IMR-90 (cell line): ENCODE measurements at regions not wholly inside any gene's neighbourhood (a gene's known extent, or its start where the extent isn't known, plus 50 kb on each side); places are given as distances from the start of the nearest gene placed in this dataset.

ENCODE experiments used
- ATAC-seq: fragments of 200-7000 bp; cut with Tn5 transposase; 2 replicates; pipeline ENCODE4 v1.9.1; 2020; ENCODE audit warnings: low read depth, mild to moderate bottlenecking, moderate library complexity
- BruUV-seq: library from RNA; stranded (reverse); fragments of 400-500 nt; replicated peaks from 2 replicates; lab custom pipeline; 2021; lab: Mats Ljungman, UMichigan
- CTCF ChIA-PET: fragments of 300-600 bp; formaldehyde crosslinking; extraction: SDS; loops from one replicate; lab custom pipeline; 2021; ENCODE audit warnings: antibody characterized with exemption; lab: Yijun Ruan, JAX
- POLR2A ChIA-PET: fragments of 300-600 bp; sonication (Branson Sonifier 250); formaldehyde crosslinking; loops from one replicate; lab custom pipeline; 2022; ENCODE audit warnings: antibody characterized with exemption; ENCODE audit not compliant: unreplicated experiment; lab: Charles Lee
- DNase-seq: peaks from one replicate; pipeline ENCODE4 v3.0.0; 2013
- H2AFZ ChIP-seq: replicated peaks from 2 replicates; pipeline ENCODE3; 2013; ENCODE audit warnings: low read length, mild to moderate bottlenecking; ENCODE audit not compliant: poor library complexity
- H2AK5ac ChIP-seq: 2 replicates; pipeline ENCODE4 v1.6.1; 2013; ENCODE audit warnings: low read depth, low read length, inconsistent platforms
- H2AK9ac ChIP-seq: replicated peaks from 2 replicates; pipeline ENCODE3; 2013; ENCODE audit warnings: mild to moderate bottlenecking, low read depth, low read length, moderate library complexity; ENCODE audit not compliant: poor library complexity
- H2BK120ac ChIP-seq: 2 replicates; pipeline ENCODE4 v1.6.1; 2013; ENCODE audit warnings: low read depth, low read length, inconsistent platforms
- H2BK15ac ChIP-seq: 3 replicates; pipeline ENCODE4 v1.6.1; 2013; ENCODE audit warnings: low read depth, low read length, inconsistent platforms
- H2BK20ac ChIP-seq: 2 replicates; pipeline ENCODE4 v1.6.1; 2013; ENCODE audit warnings: low read depth, mild to moderate bottlenecking, inconsistent platforms, low read length, moderate library complexity
- H2BK5ac ChIP-seq: 2 replicates; pipeline ENCODE4 v1.6.1; 2013; ENCODE audit warnings: mild to moderate bottlenecking, low read depth, low read length, inconsistent platforms; ENCODE audit not compliant: poor library complexity, severe bottlenecking
- H3K14ac ChIP-seq: replicated peaks from 2 replicates; pipeline ENCODE4 v1.6.1; 2013; ENCODE audit warnings: low read depth, low read length, inconsistent platforms
- H3K18ac ChIP-seq: 2 replicates; pipeline ENCODE4 v1.6.1; 2013; ENCODE audit warnings: low read depth, low read length, control low read depth
- H3K23ac ChIP-seq: 2 replicates; pipeline ENCODE4 v1.6.1; 2013; ENCODE audit warnings: low read depth, low read length, inconsistent platforms
- H3K27ac ChIP-seq: 2 replicates; pipeline ENCODE4 v1.5.1; 2013; ENCODE audit warnings: mild to moderate bottlenecking, control low read depth, low read length; ENCODE audit not compliant: insufficient read depth
- H3K27me3 ChIP-seq: 2 replicates; pipeline ENCODE4 v1.6.1; 2013; ENCODE audit warnings: low read length; ENCODE audit not compliant: control insufficient read depth, insufficient read depth
- H3K36me3 ChIP-seq: 2 replicates; pipeline ENCODE4 v1.6.1; 2013; ENCODE audit warnings: low read length, mixed read lengths; ENCODE audit not compliant: control insufficient read depth, insufficient read depth
- H3K4ac ChIP-seq: 2 replicates; pipeline ENCODE4 v1.6.1; 2013; ENCODE audit warnings: low read depth, low read length, inconsistent platforms
- H3K4me1 ChIP-seq: 2 replicates; pipeline ENCODE4 v1.6.1; 2013; ENCODE audit warnings: low read length, mixed read lengths; ENCODE audit not compliant: control insufficient read depth, insufficient read depth
- H3K4me2 ChIP-seq: 2 replicates; pipeline ENCODE4 v1.6.1; 2013; ENCODE audit warnings: low read depth, mild to moderate bottlenecking, control low read depth, low read length, moderate library complexity
- H3K4me3 ChIP-seq: 2 replicates; pipeline ENCODE4 v1.5.1; 2013; ENCODE audit warnings: low read depth, mild to moderate bottlenecking, control low read depth, low read length, moderate library complexity; ENCODE audit not compliant: insufficient read depth
- H3K56ac ChIP-seq: 2 replicates; pipeline ENCODE4 v1.6.1; 2013; ENCODE audit warnings: low read length, inconsistent platforms; ENCODE audit not compliant: insufficient read depth; ENCODE audit errors: extremely low read depth
- H3K79me1 ChIP-seq, 2 experiments: 2 replicates each; pipeline ENCODE4 v1.6.1; 2013; ENCODE audit warnings: low read length in 2 of 2, inconsistent platforms in 1 of 2, low read depth in 1 of 2
- H3K9ac ChIP-seq: 2 replicates; pipeline ENCODE4 v1.6.1; 2013; ENCODE audit warnings: low read depth, low read length, control low read depth
- H3K9me1 ChIP-seq: 2 replicates; pipeline ENCODE4 v1.6.1; 2013; ENCODE audit warnings: low read length, inconsistent platforms; ENCODE audit not compliant: insufficient read depth
- H3K9me3 ChIP-seq: 2 replicates; pipeline ENCODE4 v1.6.1; 2013; ENCODE audit warnings: low read length; ENCODE audit not compliant: control insufficient read depth, insufficient read depth
- H4K20me1 ChIP-seq: 2 replicates; pipeline ENCODE4 v1.6.1; 2013; ENCODE audit warnings: low read length, inconsistent platforms; ENCODE audit not compliant: insufficient read depth
- H4K5ac ChIP-seq: 2 replicates; pipeline ENCODE4 v1.6.1; 2013; ENCODE audit warnings: mild to moderate bottlenecking, low read depth, low read length, control low read depth
- H4K8ac ChIP-seq, 2 experiments: 2 replicates each; pipeline ENCODE4 v1.6.1; 2013; ENCODE audit warnings: low read depth in 2 of 2, low read length in 2 of 2, control low read depth in 1 of 2, inconsistent platforms in 1 of 2
- H4K91ac ChIP-seq: 2 replicates; pipeline ENCODE4 v1.6.1; 2013; ENCODE audit warnings: low read depth, low read length, inconsistent platforms; ENCODE audit not compliant: insufficient read depth
- BHLHE40 ChIP-seq: fragments of 150-350 bp; IDR thresholded peaks from 2 replicates; pipeline ENCODE4 v1.6.1; 2016; ENCODE audit warnings: mild to moderate bottlenecking, low read depth, low read length
- CEBPB ChIP-seq: IDR thresholded peaks from 2 replicates; pipeline ENCODE4 v1.6.1; 2012; ENCODE audit warnings: low read depth, low read length, improper control_type of control experiment
- CHD1 ChIP-seq: IDR thresholded peaks from 2 replicates; pipeline ENCODE4 v1.6.1; 2012; ENCODE audit warnings: low read depth, low read length, improper control_type of control experiment
- CTCF ChIP-seq: conservative IDR thresholded peaks from 2 replicates; pipeline ENCODE4 v1.5.1; 2012; ENCODE audit warnings: mild to moderate bottlenecking, low read depth, low read length, improper control_type of control experiment
- FOS ChIP-seq: fragments of 150-350 bp; IDR thresholded peaks from 2 replicates; pipeline ENCODE4 v1.6.1; 2016; ENCODE audit warnings: low read depth, low read length
- MAFK ChIP-seq: IDR thresholded peaks from 2 replicates; pipeline ENCODE4 v1.6.1; 2012; ENCODE audit warnings: low read depth, low read length, improper control_type of control experiment
- MXI1 ChIP-seq: IDR thresholded peaks from 2 replicates; pipeline ENCODE4 v1.6.1; 2012; ENCODE audit warnings: low read depth, mild to moderate bottlenecking, low read length, moderate library complexity, borderline replicate concordance
- NFE2L2 ChIP-seq: fragments of 150-350 bp; IDR thresholded peaks from 2 replicates; pipeline ENCODE4 v1.6.1; 2016; ENCODE audit warnings: low read depth, mild to moderate bottlenecking, low read length
- POLR2A ChIP-seq: IDR thresholded peaks from 2 replicates; pipeline ENCODE4 v1.6.1; 2012; ENCODE audit warnings: mild to moderate bottlenecking, low read depth, low read length
- RAD21 ChIP-seq: IDR thresholded peaks from 2 replicates; pipeline ENCODE4 v1.6.1; 2012; ENCODE audit warnings: low read length, improper control_type of control experiment
- RCOR1 ChIP-seq: IDR thresholded peaks from 2 replicates; pipeline ENCODE4 v1.6.1; 2012; ENCODE audit warnings: mild to moderate bottlenecking, low read length, improper control_type of control experiment; ENCODE audit not compliant: insufficient replicate concordance
- RFX5 ChIP-seq: IDR thresholded peaks from 2 replicates; pipeline ENCODE4 v1.8.0; 2012; ENCODE audit warnings: low read depth, mild to moderate bottlenecking, low read length, moderate library complexity
- WGBS, 2 experiments: methylation state at CpG; one replicate each; pipeline versions ENCODE4 v1.1.5 to v1.1.7; 2013; ENCODE audit warnings: missing lambda C conversion rate in 2 of 2; ENCODE audit not compliant: insufficient read length in 1 of 2; ENCODE audit errors: extremely low coverage in 2 of 2; 5-methylcytosine and 5-hydroxymethylcytosine counted together
- dilution Hi-C: fragments of 300-500 bp; cut with HindIII; formaldehyde crosslinking; loops from one replicate; pipeline ENCODE4 v1.14.3; 2018; ENCODE audit warnings: low sequenced_read_pairs; ENCODE audit not compliant: unreplicated experiment
- in situ Hi-C: fragments of 300-500 bp; cut with MboI; formaldehyde crosslinking; loops from 3 replicates; pipeline ENCODE4 v1.14.3; 2019; ENCODE audit warnings: low sequenced_read_pairs, inconsistent platforms, mixed read lengths
- intact Hi-C: fragments of 100-400 bp; cut with micrococcal nuclease; formaldehyde crosslinking; loops from 2 replicates; pipeline ENCODE4 v1.10.0; 2022

GRCh38 chr1:189084811-189085210 is 1392.9 kb downstream of the BRINP3 start:
- H3K27ac ChIP-seq, result no peak overlapping the region
- H3K36me3 ChIP-seq, result no peaks in the 10 kb centered on the region
- H4K8ac ChIP-seq, result no peak overlapping the region
- no peak overlapping the region for H3K9ac ChIP-seq
- POLR2A ChIA-PET, result no interaction called here
- no peak overlapping the region for H2AFZ ChIP-seq
- no peak overlapping the region for H3K18ac ChIP-seq
- no peaks in the 10 kb centered on the region for H3K9me3 ChIP-seq
- no peak overlapping the region for H2BK15ac ChIP-seq
- TF ChIP-seq CEBPB (no peak), RFX5 (no peak), RCOR1 (no peak), CHD1 (no peak), MAFK (no peak), POLR2A (no peak), CTCF (no peak), NFE2L2 (no peak), BHLHE40 (no peak), RAD21 (no peak), FOS (no peak), MXI1 (no peak)
- no peak overlapping the region for H3K4ac ChIP-seq
- no peak overlapping the region for H3K23ac ChIP-seq
- no peak overlapping the region for H4K91ac ChIP-seq
- CTCF ChIA-PET, result no interaction called here
- no peak overlapping the region for H3K14ac ChIP-seq
- no peak overlapping the region for H2AK9ac ChIP-seq
- no peaks in the 10 kb centered on the region for H3K79me1 ChIP-seq
- no TSS peak for BruUV-seq
- H3K4me3 ChIP-seq, result no peak overlapping the region
- no peak overlapping the region for H2AK5ac ChIP-seq
- dilution Hi-C loops (no loop called here), in situ Hi-C loops (no loop called here), intact Hi-C loops (no loop called here)
- no peak overlapping the region for H3K56ac ChIP-seq
- no peaks in the 10 kb centered on the region for H3K27me3 ChIP-seq
- no peaks in the 10 kb centered on the region for H4K20me1 ChIP-seq
- DNase-seq, result no peak
- no peak overlapping the region for H2BK120ac ChIP-seq
- no peak for ATAC-seq
- no peak overlapping the region for H4K5ac ChIP-seq
- H2BK5ac ChIP-seq, result no peak overlapping the region
- no CpG with 5 or more reads among the region's 2 CpGs for WGBS, 2 experiments
- no peak overlapping the region for H3K4me2 ChIP-seq
- no peaks in the 10 kb centered on the region for H3K4me1 ChIP-seq
- no peaks in the 10 kb centered on the region for H3K9me1 ChIP-seq
- no peak overlapping the region for H2BK20ac ChIP-seq
